HL-60/S4 treated with phorbol 12-myristate 13-acetate at 8.2 ng/mL for 4 days and 3 days (cell line): ENCODE measurements at regions not wholly inside any gene's neighbourhood (a gene's known extent, or its start where the extent isn't known, plus 50 kb on each side); places are given as distances from the start of the nearest gene placed in this dataset.

Source experiments
- in situ Hi-C: fragments of 300-500 bp; cut with MboI; formaldehyde crosslinking; loops from 2 replicates; pipeline ENCODE4 v1.15.0; 2022; ENCODE audit warnings: low sequenced_read_pairs

DNA sequence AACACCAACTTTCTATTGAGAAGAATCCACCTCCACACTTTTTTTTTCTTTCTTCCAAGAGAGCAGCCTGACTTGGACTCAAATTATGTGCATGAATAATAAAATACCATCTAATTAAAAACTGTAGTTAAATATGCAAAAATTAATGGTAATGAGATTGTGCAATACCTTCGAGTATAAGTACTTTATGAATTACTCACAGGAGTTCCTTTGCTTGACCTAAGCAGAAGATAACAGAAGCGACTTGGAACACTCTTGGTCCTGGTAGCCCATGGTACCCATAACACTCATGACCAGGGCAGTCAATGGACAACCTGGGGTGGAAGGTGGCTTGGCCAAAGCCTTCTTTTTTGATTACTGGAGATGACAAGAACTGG, 203.5 kb upstream of the IRX3 start:
- in situ Hi-C loops = no loop called here

DNA sequence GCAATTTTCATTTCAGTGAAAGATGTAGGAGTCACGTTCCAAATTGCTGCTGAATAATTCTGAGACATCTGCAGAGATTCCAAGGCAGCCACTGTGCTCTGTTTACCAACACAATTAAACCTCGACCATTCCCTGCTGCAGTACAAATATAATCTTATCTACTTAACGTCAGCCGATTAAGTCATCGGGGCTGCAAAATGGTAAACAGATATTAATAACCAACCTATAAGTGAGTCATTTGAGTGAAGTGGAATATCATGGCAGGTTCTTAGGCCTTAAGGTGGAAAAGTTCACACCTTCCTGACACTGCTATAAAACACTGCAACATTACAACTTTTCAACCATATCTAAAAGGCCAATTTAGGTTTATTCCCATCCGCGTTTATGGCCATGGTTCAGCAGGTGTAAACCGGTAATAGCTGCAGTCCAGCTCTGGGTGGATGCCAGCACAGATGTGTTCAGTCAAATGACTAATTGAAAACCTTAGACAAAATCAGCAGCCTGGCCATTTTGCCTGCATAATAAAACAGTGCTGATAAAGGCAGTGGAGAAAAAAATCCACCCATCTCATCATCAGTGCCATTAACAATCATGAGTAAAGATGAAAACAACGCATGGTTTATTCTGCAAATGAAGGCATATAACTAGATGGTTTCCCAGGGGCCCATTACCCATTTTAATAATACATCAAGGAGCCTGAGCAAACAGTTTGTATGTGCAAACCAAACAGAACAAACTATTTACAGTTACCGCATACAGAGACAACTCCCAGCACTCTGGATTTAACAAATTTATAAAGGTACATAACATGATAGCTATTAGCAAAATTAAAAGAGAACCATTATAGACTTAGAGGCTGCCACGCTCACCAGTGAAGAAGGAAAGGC, 202.9 kb upstream of the IRX3 start:
- in situ Hi-C loops = no loop called here

DNA sequence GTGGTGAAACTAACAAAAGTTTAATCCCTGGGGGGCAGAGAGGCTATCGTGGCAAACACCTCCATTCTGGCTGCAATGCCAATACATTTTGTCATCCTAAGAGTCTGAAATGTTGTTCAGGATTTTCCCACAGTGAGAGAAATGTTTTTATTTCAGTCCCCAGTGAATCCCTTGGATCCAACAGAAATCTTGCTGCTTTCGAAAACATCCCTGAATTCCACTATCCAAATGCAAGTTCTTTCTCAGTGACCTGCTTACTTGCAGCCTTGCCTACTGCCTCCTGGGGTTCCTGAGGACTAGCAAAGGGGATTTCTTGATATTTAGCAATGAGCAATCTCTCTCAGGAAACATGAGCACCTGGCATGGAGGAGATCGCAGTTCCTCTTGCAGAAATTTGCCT, 202.1 kb upstream of the IRX3 start:
- in situ Hi-C loops = no loop called here

DNA sequence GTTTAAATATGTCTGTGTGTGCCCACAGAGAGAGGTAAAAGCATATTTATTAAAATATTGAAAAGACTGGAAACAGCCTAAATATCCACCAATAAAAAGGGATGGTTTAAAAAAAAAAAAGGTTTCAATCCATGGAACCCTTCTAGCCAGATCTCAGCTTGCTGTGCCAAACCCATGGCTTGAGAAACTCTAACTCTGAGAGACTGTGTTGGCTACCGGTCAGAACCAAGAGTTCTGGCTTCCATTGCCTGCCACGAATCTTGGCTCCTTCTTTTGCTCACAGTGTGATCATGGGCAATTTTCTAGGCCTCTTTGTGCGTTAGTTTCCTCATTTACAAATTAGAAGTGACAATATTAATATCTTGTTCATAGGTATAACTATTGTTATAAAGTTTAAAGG, 201.3 kb upstream of the IRX3 start:
- in situ Hi-C loops = no loop called here

DNA sequence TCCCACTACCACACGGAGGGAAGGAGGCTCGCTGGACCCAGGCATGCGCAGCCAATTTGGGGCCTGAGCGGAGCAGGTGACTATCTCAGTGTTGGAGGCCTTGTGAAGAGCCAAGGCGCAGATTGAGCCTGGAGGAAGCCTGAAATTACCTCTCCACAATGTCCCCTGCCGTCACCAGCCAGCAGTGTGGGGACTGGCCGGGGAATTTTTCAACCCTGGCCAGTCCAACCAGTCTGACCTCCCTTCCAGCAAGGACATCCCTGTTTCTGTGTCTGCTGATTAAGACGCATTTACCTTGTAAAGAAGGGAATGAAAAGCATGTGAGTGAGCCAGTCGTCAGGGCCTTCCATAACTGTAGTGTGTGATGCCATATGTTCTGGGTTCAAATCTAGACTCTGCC, 198.1 kb upstream of the IRX3 start:
- in situ Hi-C loops = no loop called here

DNA sequence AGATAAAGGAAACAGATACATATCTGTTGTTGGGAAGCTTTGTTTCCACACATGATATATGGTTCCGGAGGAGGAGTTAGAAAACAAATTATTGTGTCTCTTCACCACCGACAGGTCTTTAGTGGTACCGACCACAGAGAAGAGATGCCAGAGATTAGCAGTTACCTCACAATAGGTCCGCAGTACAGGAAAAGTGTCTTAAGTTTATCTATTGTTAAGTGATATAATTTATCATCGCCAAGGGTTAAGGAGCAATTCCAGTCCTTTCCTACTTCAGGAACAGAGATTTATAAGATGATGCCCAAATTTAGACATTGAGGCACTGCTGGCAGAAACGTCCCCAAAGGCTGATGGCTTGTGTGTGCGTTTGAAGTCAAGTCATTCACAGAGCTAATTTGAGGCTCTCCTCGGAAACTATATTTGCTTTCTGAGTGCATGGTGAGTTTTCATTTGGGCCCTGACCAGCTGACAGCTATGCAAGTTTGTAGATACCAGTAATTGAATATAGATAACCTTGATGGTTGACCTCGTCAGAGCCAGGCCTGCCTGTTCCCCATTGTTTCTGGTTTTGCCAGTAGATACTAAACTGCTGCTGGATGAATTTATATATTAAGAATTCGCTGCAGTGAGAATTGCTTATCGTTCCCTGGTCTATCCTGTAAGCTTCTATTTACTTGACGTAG, 196.4 kb upstream of the IRX3 start:
- in situ Hi-C loops = no loop called here

DNA sequence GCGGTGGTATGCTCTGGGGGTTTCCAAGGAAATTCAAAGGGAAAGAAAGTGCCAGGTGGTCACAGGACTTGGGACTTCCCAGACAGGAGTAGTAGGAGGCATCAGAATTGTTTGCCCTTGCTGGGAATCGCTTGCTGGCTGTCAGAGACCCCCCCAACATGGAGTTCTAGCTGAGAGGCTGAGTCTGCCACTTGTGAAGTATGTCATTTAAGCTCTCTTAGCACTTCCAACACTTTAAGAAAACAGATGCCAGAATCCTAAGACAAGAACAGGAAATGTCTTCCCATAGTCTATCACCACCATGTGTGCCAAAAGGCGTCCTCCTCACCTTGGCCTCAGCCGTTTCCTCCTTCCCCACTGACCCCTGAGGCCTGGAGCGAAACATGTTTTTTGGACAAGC, 193.8 kb upstream of the IRX3 start:
- in situ Hi-C loops = no loop called here

DNA sequence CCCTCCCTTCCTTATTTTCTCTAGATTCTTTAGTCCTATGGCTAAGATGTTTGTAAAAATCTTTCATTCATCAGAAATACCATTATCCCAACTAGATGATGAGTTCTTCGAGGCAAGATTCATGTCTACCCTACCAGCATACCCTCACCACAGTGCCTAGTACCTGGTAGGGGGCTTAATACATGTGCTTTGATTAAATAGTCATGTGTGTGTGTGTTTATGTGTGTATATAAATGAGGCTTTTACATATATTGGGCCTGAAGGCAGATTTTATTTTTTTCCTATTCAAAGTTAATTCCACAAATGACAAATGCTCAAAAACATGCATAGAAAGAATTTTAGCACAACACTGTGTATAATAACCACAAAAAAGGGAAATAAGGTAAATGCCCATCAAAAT, 193.0 kb upstream of the IRX3 start:
- in situ Hi-C loops = no loop called here

DNA sequence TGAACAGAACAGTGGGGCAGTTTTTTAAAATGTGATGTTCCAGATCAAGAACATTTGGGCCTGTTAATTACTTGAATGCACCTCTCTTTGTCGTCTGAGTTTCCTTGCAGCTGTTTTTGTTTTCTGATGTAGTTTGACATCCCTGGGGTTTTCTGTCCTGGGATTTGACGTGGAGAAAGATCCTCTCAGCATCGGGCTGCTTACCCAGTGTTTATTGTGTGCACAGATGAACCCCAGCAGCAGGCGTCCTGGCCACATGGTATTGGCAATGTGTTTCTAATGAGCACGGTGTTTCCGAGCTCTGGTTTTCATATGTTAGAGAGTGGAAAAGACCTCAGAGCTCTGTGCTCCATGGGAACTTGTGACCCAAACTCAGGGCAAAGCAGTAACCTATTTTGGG, 191.1 kb upstream of the IRX3 start:
- in situ Hi-C loops = no loop called here

DNA sequence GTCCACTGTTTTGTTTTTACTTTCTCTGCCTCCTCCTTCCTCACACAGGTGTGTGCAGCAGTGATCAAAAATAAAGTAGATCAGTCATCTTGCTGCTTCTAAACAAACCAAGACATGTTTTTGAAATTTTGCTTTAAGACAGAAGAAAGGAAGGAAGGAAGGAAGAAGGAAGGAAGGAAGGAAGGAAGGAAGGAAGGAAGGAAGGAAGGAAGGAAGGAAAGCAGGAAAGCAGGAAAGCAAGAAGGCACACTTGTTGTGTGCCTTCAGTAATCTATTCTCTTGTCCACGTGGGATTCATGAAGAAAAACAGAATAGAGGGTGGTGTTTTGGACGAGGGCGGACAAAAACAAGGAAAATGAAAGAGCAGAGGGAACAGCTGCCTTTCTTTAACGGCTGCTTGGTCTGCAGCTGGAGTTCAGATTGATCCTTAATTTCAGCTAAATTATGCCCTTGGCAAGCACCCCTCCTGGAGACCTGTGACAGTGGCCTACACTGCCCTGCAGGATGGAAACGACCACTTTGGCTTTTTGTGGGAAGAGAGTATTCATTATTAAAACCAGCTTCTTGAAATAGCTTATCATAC, 188.5 kb upstream of the IRX3 start:
- in situ Hi-C loops = no loop called here

DNA sequence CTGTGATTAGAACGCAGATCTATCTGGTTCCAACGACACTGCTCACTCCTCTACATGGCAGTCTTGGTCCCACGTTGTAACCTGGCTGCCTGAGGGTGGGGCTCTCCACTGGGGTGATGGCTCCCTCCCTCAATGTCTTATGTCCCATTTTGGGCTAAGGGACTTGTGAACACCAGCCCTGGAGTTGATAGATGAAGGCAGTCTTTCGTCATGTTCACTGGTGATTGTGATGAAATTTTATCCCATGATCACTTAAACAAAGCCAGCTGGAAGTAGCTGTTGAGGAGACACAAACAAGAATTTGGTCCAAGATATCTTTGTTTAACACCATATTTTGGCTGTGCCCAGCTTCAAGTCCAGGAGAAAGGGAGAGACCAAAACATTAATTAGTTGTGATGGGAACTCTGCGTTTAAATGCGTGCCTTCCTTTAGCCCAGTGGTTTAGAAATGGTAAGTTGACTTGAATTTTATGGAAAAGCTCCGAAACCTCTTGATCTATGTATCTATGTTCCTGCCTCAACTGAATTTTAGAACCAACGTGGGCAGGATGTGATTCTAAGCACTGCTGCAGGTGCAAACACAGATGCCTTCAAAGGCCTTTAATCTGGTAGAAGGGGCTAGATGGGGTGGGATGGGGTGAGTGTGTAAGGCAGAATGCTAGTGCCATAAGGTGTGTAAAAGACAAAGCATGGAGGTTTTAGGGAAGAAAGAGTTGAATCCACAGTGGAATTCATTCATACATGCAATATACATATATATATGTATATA, 186.8 kb upstream of the IRX3 start:
- in situ Hi-C loops = no loop called here

DNA sequence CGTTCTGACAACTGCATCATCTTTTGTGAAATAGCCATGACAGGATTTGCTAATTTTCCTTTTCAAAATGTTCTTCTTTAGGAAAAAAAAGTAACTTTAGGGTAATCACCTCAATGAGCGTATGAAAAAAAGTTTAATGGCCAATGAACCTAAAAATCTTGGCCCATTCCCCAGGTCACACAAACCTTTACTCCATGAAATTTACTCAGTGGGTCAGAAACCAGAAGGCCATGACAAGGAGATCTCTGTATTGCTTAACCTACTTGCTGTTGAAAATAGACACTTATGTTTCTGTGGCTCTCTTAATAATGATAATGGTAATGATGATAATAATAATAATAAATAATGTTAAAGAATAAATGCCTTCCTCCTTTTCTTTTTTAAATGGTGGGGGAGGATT, 180.8 kb upstream of the IRX3 start:
- in situ Hi-C loops = no loop called here

DNA sequence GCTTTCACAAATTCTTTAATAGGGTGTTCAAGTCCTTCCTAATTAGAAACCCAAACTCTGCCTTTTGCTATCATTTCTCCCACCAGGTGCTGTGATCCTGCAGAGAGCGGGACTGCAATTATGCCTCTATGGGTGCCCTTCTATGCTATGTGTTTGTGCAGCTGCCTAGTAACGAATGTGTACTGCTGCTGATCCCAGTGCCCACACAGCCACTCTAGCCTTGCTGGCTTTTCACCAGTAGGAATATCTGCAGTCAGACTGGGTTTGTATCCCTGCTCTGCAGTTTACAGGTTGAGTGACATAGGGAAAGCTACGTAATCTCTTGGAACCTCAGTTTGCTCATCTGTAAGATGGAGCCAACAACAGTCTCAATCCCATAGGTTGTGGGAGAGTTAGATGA, 179.6 kb upstream of the IRX3 start:
- in situ Hi-C loops = no loop called here

DNA sequence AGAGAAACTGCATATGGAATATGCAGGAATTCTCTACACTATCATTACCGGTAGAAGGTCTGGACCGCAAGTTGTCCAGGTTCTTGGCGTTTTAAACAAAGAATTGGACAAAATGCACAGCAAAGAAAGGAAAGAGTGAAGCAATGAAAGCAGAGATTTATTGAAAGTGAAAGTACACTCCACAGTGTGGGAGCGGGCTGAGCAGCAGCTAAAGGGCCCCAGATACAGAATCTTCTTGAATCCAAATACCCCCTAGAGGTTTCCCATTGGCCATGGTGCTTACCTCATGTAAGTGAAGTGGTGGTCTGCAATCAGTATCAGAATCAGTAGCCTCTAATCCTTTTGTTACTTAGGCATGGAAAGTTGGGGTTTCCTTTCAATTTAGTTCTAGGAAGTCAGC, 178.5 kb upstream of the IRX3 start:
- in situ Hi-C loops = no loop called here

DNA sequence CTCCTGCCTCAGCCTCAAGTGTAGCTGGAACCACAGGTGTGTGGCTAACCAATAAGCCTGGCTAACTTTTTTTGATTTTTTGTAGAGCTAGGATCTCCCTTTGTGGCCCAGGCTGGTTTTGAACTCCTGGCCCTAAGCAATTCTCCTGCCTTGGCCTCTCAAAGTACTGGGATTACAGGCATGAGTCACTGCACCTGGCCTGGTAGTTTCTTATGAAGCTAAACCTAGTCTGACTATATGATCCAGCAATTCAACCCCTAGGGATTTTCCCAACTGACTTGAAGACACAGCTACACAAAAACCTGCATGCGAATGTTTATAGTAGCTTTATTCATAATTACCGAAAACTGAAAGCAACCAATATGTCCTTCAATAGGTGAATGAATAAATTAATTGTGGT, 176.2 kb upstream of the IRX3 start:
- in situ Hi-C loops = no loop called here

DNA sequence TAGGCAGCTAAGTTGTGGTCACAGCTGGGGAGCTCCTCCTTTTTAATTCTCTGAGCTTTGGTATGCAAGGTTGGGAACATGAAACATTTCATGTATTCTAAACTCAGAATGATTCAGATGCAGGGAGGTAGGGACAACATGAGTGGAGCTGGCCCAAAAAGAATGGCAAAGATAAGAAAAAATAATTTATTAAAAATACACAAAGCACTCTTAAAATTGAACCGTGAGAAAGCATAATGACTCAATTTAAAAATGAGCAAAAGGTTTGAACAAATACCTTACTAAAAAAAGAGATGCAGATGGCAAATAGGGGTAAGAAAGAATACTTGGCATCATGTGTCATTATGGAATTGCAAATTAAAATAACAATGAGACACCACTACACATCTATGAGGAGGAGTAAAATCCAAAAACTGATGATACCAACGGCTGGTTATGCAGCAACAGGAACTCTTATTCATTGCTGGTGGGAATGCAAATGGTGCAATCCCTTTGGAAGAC, 175.6 kb upstream of the IRX3 start:
- in situ Hi-C loops = no loop called here

DNA sequence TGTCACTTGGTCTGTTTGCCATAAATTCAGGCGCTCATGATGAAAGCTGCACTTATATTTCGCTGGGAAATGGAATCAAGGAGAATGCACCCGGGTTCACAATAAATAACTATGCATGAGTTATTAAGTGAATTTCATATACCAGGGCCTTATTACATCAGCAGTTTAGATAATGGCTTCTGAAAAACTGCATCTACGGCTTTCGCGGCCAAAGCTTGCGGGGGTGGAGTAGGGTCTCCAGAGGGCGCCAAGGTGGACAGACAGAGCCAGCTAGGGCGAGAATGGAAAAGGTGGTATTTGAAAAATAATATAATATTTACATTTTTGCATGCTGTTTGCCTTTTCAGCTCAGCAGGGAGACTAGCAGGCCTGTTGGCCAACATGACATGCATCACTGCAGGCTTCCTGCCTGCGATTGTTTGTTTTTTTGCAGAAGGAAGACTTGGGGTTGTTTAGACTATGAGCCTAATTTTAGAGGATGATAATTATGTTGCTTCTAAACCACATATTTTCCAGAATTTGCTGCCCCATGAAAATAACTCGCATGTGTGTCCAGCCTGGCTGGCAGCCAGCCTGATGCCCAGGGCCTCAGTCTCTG, 173.8 kb upstream of the IRX3 start:
- in situ Hi-C loops = no loop called here

DNA sequence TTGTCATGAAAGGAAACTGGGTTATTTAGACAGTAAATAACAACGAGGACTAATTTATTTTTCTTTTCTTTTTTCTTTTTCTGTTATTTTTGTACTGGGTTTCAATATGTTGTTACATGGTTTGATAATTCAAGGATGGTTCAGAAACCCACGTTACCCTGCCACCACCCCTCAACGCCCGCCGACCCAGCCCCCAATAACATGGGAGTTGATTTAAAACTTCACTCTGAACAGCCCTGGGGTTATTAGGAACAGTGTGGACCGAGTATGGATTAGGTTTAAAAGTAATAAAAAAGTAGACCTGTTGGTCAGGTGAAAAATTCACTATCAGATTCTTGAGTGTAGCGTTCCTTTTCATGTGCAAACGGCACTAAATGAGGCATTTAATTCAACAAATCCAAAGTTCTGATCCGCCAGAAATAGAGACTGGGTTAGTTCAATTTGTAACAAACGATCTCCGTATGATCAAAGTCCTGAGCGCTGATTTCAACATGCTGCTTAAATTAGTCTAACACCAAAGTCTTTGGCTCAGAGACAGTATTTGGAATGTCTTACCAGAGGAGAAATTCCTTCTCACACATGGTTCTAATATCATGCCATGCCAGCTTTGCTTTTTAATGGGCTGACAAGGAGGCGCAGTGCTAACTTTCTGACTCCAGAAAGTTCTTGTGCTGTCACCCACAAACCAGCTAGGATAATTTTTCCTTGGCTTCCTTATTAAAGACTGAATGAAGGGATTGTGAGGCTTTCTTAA, 173.1 kb upstream of the IRX3 start:
- in situ Hi-C loops = no loop called here

DNA sequence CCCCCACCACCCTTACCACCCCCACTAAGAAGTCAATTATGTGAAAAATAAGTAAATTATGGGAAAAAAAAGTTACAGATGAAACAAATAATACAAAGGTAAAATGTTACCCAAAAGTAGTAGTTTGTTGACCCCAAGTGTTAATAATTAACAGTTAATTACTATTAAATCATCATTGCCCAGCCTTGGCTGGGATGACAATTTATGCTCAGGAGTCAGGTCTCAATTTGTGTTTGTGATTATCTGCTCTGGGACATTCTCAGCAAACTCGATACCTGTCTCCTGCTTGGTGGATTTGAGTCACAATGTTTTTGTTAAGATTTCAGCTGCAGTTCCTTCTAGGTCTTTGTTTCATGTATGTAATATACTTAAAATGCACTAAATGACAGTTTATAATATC, 172.3 kb upstream of the IRX3 start:
- in situ Hi-C loops = no loop called here

DNA sequence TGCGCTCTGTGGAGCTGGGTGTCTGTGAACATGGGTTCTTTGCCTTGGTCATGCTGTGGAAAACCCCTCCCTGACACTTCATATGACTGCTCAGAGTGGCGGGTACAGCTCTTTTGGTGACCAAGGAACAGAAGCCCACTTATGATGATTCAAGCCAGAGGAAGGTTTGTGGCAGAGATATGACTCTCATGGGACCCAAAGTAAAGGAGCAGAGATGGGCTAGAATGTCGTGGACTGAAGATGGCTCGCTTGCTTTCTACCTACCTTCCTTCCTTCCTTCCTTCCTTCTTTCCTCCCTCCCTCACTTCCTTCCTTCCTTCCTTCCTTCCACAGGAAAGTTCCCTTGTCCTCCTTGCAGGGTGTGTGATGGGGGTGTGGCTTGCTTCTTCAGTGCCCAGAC, 169.7 kb upstream of the IRX3 start:
- in situ Hi-C loops = no loop called here
